ENCODE measurements at regions not wholly inside any gene's neighbourhood (a gene's known extent, or its start where the extent isn't known, plus 50 kb on each side); places are given as distances from the start of the nearest gene placed in this dataset.

- no peak for DNase-seq (ENCODE audit: low read depth)
Measured at GRCh38 chr16:82497139-82497538, 129.6 kb upstream of the CDH13 start.

GRCh38 chr16:82488460-82488859 is 138.3 kb upstream of the CDH13 start:
- DNase-seq (ENCODE audit: low read depth) = no peak

GRCh38 chr16:82481455-82481854 is 145.3 kb upstream of the CDH13 start:
- DNase-seq (ENCODE audit: low read depth) = no peak

GRCh38 chr16:82476786-82477185 is 150.0 kb upstream of the CDH13 start:
- DNase-seq (ENCODE audit: low read depth) = no peak

GRCh38 chr16:82470620-82471152 is 156.1 kb upstream of the CDH13 start:
- DNase-seq (ENCODE audit: low read depth) = no peak

GRCh38 chr16:82470016-82470415 is 156.8 kb upstream of the CDH13 start:
- no peak for DNase-seq (ENCODE audit: low read depth)

- no peak for DNase-seq (ENCODE audit: low read depth)
Measured at GRCh38 chr16:82464187-82464586, 162.6 kb upstream of the CDH13 start.

- DNase-seq (ENCODE audit: low read depth) = no peak
Measured at GRCh38 chr16:82460766-82461165, 166.0 kb upstream of the CDH13 start.

GRCh38 chr16:82459580-82460256 is 167.1 kb upstream of the CDH13 start:
- no peak for DNase-seq (ENCODE audit: low read depth)

GRCh38 chr16:82456683-82457082 is 170.1 kb upstream of the CDH13 start:
- no peak for DNase-seq (ENCODE audit: low read depth)

GRCh38 chr16:82454566-82454965 is 172.2 kb upstream of the CDH13 start:
- no peak for DNase-seq (ENCODE audit: low read depth)

GRCh38 chr16:82454152-82454551 is 172.6 kb upstream of the CDH13 start:
- no peak for DNase-seq (ENCODE audit: low read depth)

GRCh38 chr16:82452004-82452756 is 174.6 kb upstream of the CDH13 start:
- DNase-seq (ENCODE audit: low read depth) = no peak

GRCh38 chr16:82451449-82451848 is 175.3 kb upstream of the CDH13 start:
- DNase-seq (ENCODE audit: low read depth) = no peak

- DNase-seq (ENCODE audit: low read depth) = no peak
Measured at GRCh38 chr16:82440336-82440735, 186.4 kb upstream of the CDH13 start.

- DNase-seq (ENCODE audit: low read depth) = no peak
Measured at GRCh38 chr16:82439678-82440293, 187.0 kb upstream of the CDH13 start.

GRCh38 chr16:82433042-82433441 is 193.7 kb upstream of the CDH13 start:
- DNase-seq (ENCODE audit: low read depth) = no peak

GRCh38 chr16:82432261-82432660 is 194.5 kb upstream of the CDH13 start:
- DNase-seq (ENCODE audit: low read depth) = no peak

- DNase-seq (ENCODE audit: low read depth) = no peak
Measured at GRCh38 chr16:82425661-82426060, 201.1 kb upstream of the CDH13 start.

- DNase-seq (ENCODE audit: low read depth) = no peak
Measured at GRCh38 chr16:82421851-82422250, 204.9 kb upstream of the CDH13 start.

GRCh38 chr16:82419332-82419731 is 207.4 kb upstream of the CDH13 start:
- DNase-seq (ENCODE audit: low read depth) = no peak

- no peak for DNase-seq (ENCODE audit: low read depth)
Measured at GRCh38 chr16:82414476-82414875, 212.3 kb upstream of the CDH13 start.

- DNase-seq (ENCODE audit: low read depth) = no peak
Measured at GRCh38 chr16:82412770-82413169, 214.0 kb upstream of the CDH13 start.

Data from activated T-cell treated with anti-CD3 and anti-CD28 coated beads for 1 hour (primary cell).